ENCODE measurements at regions not wholly inside any gene's neighbourhood (a gene's known extent, or its start where the extent isn't known, plus 50 kb on each side); places are given as distances from the start of the nearest gene placed in this dataset.

- DNase-seq, result no peak
Observed at GRCh38 chr18:61729322-61729721, 163.5 kb downstream of the RNF152 start.

DNA sequence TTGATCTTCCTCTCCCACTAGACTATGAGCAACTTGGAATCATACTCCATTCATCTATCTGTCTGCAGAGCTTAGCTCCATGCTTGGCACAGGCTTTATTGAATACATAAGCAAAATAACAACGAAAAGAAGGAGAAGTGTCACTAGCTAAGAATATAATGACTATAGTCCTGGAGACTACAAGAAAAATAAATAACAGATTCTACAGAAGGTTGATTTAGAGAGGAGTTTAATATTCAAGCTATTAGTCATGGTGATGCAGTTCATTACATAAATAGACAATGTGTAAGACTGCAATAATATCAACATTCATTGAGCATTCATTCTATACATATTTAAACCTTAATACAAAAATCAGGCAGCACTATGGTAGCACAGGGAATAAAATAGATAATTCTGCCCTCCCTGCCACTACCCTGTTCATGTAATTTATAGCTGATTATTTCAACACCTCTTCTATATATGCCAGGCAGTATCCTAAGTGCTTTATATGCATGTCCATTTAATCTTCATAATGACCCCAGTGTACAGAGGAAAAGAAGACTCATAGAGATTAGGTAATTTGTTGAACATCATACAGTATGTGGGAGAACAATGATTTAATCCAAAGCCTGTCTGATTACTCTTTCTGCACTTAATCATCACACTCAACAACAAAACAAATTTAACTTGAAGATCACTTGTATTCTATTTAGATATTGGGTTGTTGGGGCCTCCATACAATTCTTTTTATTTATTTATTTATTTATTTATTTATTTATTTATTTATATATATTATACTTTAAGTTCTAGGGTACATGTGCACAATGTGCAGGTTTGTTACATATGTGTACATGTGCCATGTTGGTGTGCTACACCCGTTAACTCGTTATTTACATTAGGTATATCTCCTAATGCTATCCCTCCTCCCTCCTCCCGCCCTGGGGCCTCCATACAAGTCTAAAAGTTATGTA lies 165.3 kb downstream of the RNF152 start:
- DNase-seq, result no peak

DNA sequence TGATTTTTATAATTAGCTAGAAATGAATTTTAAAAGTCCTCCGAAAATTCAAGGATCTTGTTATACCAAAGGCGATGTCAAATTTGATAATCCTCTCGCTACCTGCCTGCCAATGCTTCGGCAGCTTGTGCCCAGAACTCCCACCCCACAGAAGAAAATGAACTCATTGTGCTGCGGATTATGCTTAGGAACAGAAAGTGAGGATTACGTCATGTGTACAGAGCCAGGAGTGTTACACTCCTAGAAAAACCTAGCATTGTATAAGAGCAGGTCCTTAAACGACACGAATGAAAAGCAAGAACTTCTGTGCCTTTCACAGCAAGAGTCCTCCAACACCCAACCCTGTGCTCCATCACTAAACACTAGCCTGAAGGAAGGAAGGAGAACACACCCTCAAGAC lies 168.3 kb downstream of the RNF152 start:
- DNase-seq, result no peak

GRCh38 chr18:61722247-61722646 lies 170.6 kb downstream of the RNF152 start:
- DNase-seq, result no peak

- no peak for DNase-seq
Observed at GRCh38 chr18:61720496-61720895, 172.3 kb downstream of the RNF152 start.

GRCh38 chr18:61719671-61720070 lies 173.1 kb downstream of the RNF152 start:
- no peak for DNase-seq

- DNase-seq, result no peak
Observed at GRCh38 chr18:61718944-61719343, 173.9 kb downstream of the RNF152 start.

GRCh38 chr18:61714421-61714820 lies 178.4 kb downstream of the RNF152 start:
- no peak for DNase-seq

DNA sequence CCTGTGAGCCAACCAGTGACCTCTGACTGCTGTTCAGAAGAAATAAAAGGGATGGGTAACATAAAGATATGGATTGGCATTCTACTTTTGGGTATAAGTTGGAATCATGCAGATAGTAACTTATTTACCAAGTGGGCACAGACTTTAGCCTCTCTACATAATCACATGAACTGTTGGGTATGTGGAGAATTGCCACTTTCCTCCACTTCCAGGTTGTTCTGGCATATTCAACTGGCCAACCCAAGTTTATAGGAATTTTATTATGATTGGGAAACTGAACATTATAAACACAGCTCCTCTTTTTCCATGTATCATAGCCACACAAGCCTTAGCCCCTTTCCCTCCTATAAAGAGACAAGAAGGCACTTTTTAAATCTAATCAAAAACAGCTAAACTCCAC lies 179.3 kb downstream of the RNF152 start:
- no peak for DNase-seq

DNA sequence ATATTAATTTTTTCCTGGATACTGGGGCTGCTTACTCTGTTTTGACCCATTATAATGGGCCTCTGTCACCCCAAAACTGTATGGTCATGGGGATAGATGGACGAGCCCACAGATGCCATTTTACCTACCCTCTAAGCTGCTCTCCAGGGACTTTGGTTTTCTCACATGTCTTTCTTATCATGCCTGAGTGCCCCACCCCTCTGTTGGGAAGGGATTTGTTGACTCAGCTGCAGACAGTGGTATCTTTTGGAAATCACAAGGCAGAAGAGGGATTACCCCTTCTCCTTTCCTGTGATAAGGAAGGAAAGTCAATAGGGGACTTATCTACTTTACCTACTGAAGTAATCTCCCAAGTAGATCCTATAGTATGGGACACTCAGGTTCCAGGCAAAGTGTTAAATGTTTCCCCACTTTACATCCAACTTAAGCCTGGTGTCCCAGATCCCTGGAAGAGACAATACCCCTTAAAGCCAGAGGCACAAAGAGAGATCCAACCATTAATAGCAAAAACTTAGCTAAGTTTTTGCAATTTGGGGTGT lies 182.7 kb downstream of the RNF152 start:
- no peak for DNase-seq

GRCh38 chr18:61706276-61706915 lies 186.4 kb downstream of the RNF152 start:
- no peak for DNase-seq

DNA sequence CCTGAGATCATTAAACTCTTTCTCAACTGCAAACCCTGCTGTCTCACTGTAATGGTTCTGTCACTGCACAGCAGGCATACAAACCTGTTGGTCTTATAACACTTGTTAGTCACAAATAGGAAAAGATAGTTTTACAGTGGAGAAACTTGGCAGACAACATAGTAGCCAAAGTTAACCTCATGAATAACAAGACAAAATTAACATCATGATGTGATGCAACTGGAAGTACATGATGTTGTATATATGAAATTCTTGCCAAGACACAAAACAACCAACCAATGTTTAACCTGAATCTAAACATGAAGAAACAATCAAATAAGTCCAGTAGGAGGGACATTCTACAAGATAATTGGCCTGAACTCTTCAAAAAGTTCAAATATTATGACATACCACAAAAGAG lies 189.3 kb downstream of the RNF152 start:
- DNase-seq, result no peak

GRCh38 chr18:61702007-61702406 lies 190.8 kb downstream of the RNF152 start:
- DNase-seq, result no peak

GRCh38 chr18:61699397-61700110 lies 193.3 kb downstream of the RNF152 start:
- DNase-seq, result no peak

GRCh38 chr18:61697306-61697909 lies 195.4 kb downstream of the RNF152 start:
- DNase-seq, result no peak

DNA sequence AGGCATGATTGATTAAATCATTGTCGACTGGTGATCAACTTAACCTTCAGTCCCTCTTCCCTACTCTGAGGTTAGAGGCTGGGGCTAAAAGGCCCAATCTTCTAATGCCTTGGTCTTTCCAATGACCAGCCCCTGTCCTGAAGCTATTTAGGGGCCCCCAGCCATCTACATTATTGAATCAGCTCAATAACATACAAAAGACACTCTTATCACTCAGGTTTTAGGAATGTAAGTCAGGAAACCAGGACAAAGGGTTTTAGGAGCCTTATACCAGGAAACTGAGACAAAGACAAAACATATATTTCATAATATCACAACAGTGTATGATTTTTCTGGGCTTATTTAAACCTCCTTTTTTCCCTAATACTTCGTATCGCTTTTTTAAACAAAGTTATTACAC lies 198.6 kb downstream of the RNF152 start:
- no peak for DNase-seq

- no peak for DNase-seq
Observed at GRCh38 chr18:61690418-61691138, 202.2 kb downstream of the RNF152 start.

DNA sequence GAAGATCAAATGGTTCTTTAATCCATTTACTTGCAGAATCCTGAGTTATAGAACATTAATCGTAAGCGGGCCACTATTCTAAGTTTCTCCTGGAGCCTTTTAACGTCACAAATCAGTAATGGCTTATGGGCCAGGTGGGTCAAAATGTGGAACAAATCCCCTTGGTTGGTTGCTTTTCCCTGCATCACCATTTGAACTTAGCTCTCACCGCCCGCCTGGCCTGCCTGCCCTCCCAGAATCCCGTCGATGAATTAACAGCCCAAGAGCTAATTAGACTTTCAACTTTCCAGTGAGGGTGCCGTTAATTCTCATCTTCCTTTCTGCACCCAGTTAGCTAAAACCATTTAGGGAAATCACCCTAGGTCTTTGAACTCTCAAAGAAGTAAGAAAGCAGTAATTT lies 205.5 kb downstream of the RNF152 start:
- DNase-seq, result no peak

DNA sequence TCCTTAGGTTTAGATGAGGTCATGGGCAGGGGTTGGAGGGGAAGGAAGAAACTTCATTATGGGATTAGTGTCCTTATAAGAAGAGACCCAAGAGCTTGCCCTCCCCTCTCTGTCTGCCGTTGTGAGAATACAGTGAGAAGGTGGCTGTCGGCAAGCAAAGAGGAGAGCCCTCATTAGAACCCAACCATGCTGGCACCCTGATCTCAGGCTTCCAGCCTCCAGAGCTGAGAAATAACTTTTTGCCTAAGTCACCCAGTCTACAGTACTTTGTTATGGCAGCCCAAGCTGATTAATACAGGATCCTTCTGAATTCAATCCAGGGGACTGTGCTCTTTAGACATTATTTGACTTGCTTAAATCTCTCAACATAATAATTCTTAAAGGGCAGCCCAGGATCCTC lies 209.0 kb downstream of the RNF152 start:
- DNase-seq, result no peak

GRCh38 chr18:61681065-61681464 lies 211.7 kb downstream of the RNF152 start:
- no peak for DNase-seq

- no peak for DNase-seq
Observed at GRCh38 chr18:61679836-61680235, 213.0 kb downstream of the RNF152 start.

Measured in nucleus accumbens (tissue), 56 donors.